A549 (cell line): ENCODE measurements at regions not wholly inside any gene's neighbourhood (a gene's known extent, or its start where the extent isn't known, plus 50 kb on each side); places are given as distances from the start of the nearest gene placed in this dataset.

ENCODE experiments used
- ATAC-seq, 2 experiments: fragments of 200-7000 bp in 1 of 2; fragments of >200 bp in 1 of 2; cut with Nextera tagmentation in 1 of 2; cut with Tn5 transposase in 1 of 2; 3 replicates each; pipeline versions ENCODE4 v1.8.0 to v1.9.1; 2018 to 2020; ENCODE audit warnings: mild to moderate bottlenecking in 1 of 2, moderate library complexity in 1 of 2
- CTCF ChIA-PET: fragments of 300-600 bp; sonication (Branson Sonifier 250); formaldehyde crosslinking; extraction: SDS; loops from one replicate; lab custom pipeline; 2021; ENCODE audit warnings: antibody characterized with exemption, inconsistent platforms; lab: Yijun Ruan, JAX
- POLR2A ChIA-PET: fragments of 350-600 bp; formaldehyde crosslinking; extraction: SDS; loops from one replicate; lab custom pipeline; 2021; ENCODE audit warnings: antibody characterized with exemption, inconsistent platforms; lab: Yijun Ruan, JAX
- DNase-seq, 2 experiments: peaks; one replicate each; pipeline versions ENCODE4 v3.0.0 to v3.0.0-alpha.2; 2011 to 2016; ENCODE audit warnings: low read depth in 1 of 2, low spot score in 1 of 2
- FAIRE-seq: peaks from 2 replicates; lab custom pipeline; 2011; peaks lifted over from hg19 to GRCh38; lab: Jason Lieb, UNC
- H3K27ac ChIP-seq, 2 experiments: fragments of >200 bp; sonication (Bioruptor Twin); formaldehyde crosslinking; 3 replicates each; pipeline ENCODE4 v1.5.1; 2016 to 2017
- H3K4me1 ChIP-seq: fragments of >200 bp; sonication (Bioruptor Twin); formaldehyde crosslinking; 3 replicates; pipeline ENCODE4 v1.6.1; 2016
- H3K4me2 ChIP-seq: fragments of >200 bp; sonication (Bioruptor Twin); formaldehyde crosslinking; 3 replicates; pipeline ENCODE4 v1.6.1; 2016
- H3K4me3 ChIP-seq: fragments of >200 bp; sonication (Bioruptor Twin); formaldehyde crosslinking; 3 replicates; pipeline ENCODE4 v1.5.1; 2016
- H3K9me3 ChIP-seq: fragments of >200 bp; sonication (Bioruptor Twin); formaldehyde crosslinking; 3 replicates; pipeline ENCODE4 v1.6.1; 2016
- CBX2 ChIP-seq: fragments of 200-600 bp; sonication (generic); IDR thresholded peaks from 2 replicates; pipeline ENCODE4 v1.6.1; 2016; ENCODE audit warnings: low read depth, mild to moderate bottlenecking, borderline replicate concordance
- CEBPB ChIP-seq, 2 experiments: fragments of >200 bp in 1 of 2; sonication (Bioruptor Twin) in 1 of 2; formaldehyde crosslinking in 1 of 2; IDR thresholded peaks; 2 replicates each; pipeline ENCODE4 v1.6.1; 2012 to 2016
- E2F6 ChIP-seq: IDR thresholded peaks from 2 replicates; pipeline ENCODE4 v1.6.1; 2012; ENCODE audit warnings: low read depth, borderline replicate concordance
- EHF ChIP-seq: fragments of 250-450 bp; sonication (Bioruptor Pico); IDR thresholded peaks from 2 replicates; pipeline ENCODE4 v1.5.0; 2020; ENCODE audit warnings: mild to moderate bottlenecking
- EP300 ChIP-seq, 2 experiments: fragments of >200 bp; sonication (Bioruptor Twin); formaldehyde crosslinking; IDR thresholded peaks; 2 replicates in 1 of 2; 3 replicates in 1 of 2; pipeline ENCODE4 v1.6.1; 2016 to 2017
- FOXS1 ChIP-seq: fragments of 250-450 bp; sonication (Bioruptor Pico); IDR thresholded peaks from 2 replicates; pipeline ENCODE4 v1.5.0; 2020; ENCODE audit warnings: mild to moderate bottlenecking, moderate library complexity
- HDAC2 ChIP-seq: fragments of 200-600 bp; sonication (generic); IDR thresholded peaks from 2 replicates; pipeline ENCODE4 v1.6.1; 2016
- HES2 ChIP-seq: fragments of >200 bp; sonication (Bioruptor Twin); formaldehyde crosslinking; IDR thresholded peaks from 2 replicates; pipeline ENCODE4 v1.6.1; 2016
- HMGXB4 ChIP-seq: fragments of 250-450 bp; sonication (Bioruptor Pico); IDR thresholded peaks from 2 replicates; pipeline ENCODE4 v1.5.0; 2021; ENCODE audit warnings: mild to moderate bottlenecking, moderate library complexity, borderline replicate concordance
- HOXA7 ChIP-seq: fragments of 250-450 bp; sonication (Bioruptor Pico); IDR thresholded peaks from 2 replicates; pipeline ENCODE4 v1.5.0; 2020; ENCODE audit warnings: mild to moderate bottlenecking, moderate library complexity
- KDM1A ChIP-seq: fragments of 200-600 bp; sonication (generic); IDR thresholded peaks from 2 replicates; pipeline ENCODE4 v1.6.1; 2016; ENCODE audit warnings: low read depth, mild to moderate bottlenecking
- MAZ ChIP-seq: fragments of 150-350 bp; IDR thresholded peaks from 2 replicates; pipeline ENCODE4 v1.6.1; 2014; ENCODE audit warnings: antibody characterized with exemption, low read depth, low read length, borderline replicate concordance
- MYC ChIP-seq: IDR thresholded peaks from 2 replicates; pipeline ENCODE4 v1.6.1; 2012; ENCODE audit warnings: mild to moderate bottlenecking, inconsistent platforms, low read length, improper control_type of control experiment, borderline replicate concordance
- NR3C1 ChIP-seq: fragments of >200 bp; sonication (Bioruptor Twin); formaldehyde crosslinking; IDR thresholded peaks from 3 replicates; pipeline ENCODE4 v1.6.1; 2017
- PBX3 ChIP-seq: IDR thresholded peaks from 2 replicates; pipeline ENCODE4 v1.6.1; 2012
- POLR2AphosphoS2 ChIP-seq: conservative IDR thresholded peaks from 2 replicates; pipeline ENCODE4 v1.6.1; 2012; ENCODE audit warnings: low read length, improper control_type of control experiment, inconsistent platforms
- REST ChIP-seq: fragments of 200-600 bp; sonication (generic); IDR thresholded peaks from 2 replicates; pipeline ENCODE4 v1.6.1; 2016; ENCODE audit warnings: antibody characterized with exemption, mild to moderate bottlenecking, moderate library complexity
- RNF2 ChIP-seq: fragments of 200-600 bp; sonication (generic); IDR thresholded peaks from 2 replicates; pipeline ENCODE4 v1.6.1; 2016; ENCODE audit warnings: low read depth, mild to moderate bottlenecking, antibody characterized with exemption, moderate library complexity, borderline replicate concordance
- TFCP2L1 ChIP-seq: fragments of 250-450 bp; sonication (Bioruptor Pico); IDR thresholded peaks from 2 replicates; pipeline ENCODE4 v1.5.0; 2021; ENCODE audit warnings: mild to moderate bottlenecking
- USF2 ChIP-seq: fragments of 450-650 bp; IDR thresholded peaks from 2 replicates; pipeline ENCODE4 v1.6.1; 2014; ENCODE audit warnings: antibody characterized with exemption
- ZNF302 ChIP-seq: fragments of 250-450 bp; sonication (Bioruptor Pico); IDR thresholded peaks from 2 replicates; pipeline ENCODE4 v1.9.0; 2021; ENCODE audit warnings: inconsistent platforms, mild to moderate bottlenecking, moderate library complexity
- ZSCAN20 ChIP-seq: fragments of 250-450 bp; sonication (Bioruptor Pico); IDR thresholded peaks from 2 replicates; pipeline ENCODE4 v1.8.0; 2022; ENCODE audit warnings: mild to moderate bottlenecking, moderate library complexity
- WGBS: methylation state at CpG from one replicate; pipeline ENCODE4 v1.1.6; 2017; ENCODE audit errors: missing lambda C conversion rate; 5-methylcytosine and 5-hydroxymethylcytosine counted together
- TF ChIP-seq, protein P1 (sequence below): fragments of >200 bp; sonication (Bioruptor Twin); formaldehyde crosslinking; IDR thresholded peaks from 3 replicates; pipeline ENCODE4 v1.6.1; 2016
- TF ChIP-seq, protein P2 (sequence below): fragments of 150-350 bp; IDR thresholded peaks from 2 replicates; pipeline ENCODE4 v1.6.1; 2014; ENCODE audit warnings: low read depth, mild to moderate bottlenecking, low read length

DNA sequence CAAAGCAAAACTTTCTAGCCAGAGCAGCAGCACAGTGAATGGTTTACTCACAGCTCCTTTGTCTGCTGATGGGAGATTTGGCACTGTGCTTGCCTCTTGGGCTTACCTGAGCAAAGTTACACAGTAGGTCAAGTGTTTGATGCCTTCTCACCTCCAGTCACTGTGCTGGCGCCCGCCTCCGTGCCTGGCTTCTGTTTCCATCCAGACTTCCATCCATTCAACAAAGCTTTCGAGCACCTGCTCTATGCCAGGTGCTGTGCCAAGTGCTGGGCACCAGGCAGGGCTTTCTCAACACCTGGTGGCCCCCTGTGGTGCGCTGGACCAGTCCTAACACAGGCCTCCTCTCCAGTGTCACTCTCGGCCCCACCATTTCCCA lies 199.2 kb upstream of the EEA1 start:
- Histone ChIP-seq H3K9me3 (no peaks in the 10 kb centered on the region), H3K4me3 (no peak overlapping the region), H3K4me1 (peaks cover 8% of the 10 kb centered on the region; the same call in 2 of the 3 replicates), H3K27ac (no peak overlapping the region; a peak in 1 of 6 replicates), H3K4me2 (no peak overlapping the region)
- TF ChIP-seq RNF2 (no peak), HDAC2 (no peak), E2F6 (no peak), POLR2AphosphoS2 (no peak), REST (no peak), CBX2 (no peak), EHF (CRISPR knock-in tag) (no peak), MYC (no peak), USF2 (no peak), HOXA7 (no peak), NR3C1 (no peak), EP300 (IDR thresholded peaks at IDR 0.05) (no peak)
- FAIRE-seq, result no peak
- ATAC-seq, result no peak
- no peak for DNase-seq
- ChIA-PET CTCF (interaction anchor here (1.1 kb wide), 1 partner anchor 15 kb away, joined by 6 read pairs; no protein-coding TSS in a partner anchor), POLR2A (no interaction called here)
- WGBS, result 65% methylated on average over 6 of the region's 6 CpGs

- no peak for FAIRE-seq
- no peak for TF ChIP-seq MAZ
- no peak for TF ChIP-seq HMGXB4 (CRISPR knock-in tag)
- TF ChIP-seq KDM1A, result no peak
- TF ChIP-seq TFCP2L1 (CRISPR knock-in tag), result no peak
- no peak for TF ChIP-seq POLR2AphosphoS2
- TF ChIP-seq ZNF302 (CRISPR knock-in tag), result no peak
- TF ChIP-seq USF2, result no peak
- TF ChIP-seq ZSCAN20 (CRISPR knock-in tag), result no peak
- TF ChIP-seq HES2, result no peak
- TF ChIP-seq PBX3, result no peak
- TF ChIP-seq, protein P1, sequence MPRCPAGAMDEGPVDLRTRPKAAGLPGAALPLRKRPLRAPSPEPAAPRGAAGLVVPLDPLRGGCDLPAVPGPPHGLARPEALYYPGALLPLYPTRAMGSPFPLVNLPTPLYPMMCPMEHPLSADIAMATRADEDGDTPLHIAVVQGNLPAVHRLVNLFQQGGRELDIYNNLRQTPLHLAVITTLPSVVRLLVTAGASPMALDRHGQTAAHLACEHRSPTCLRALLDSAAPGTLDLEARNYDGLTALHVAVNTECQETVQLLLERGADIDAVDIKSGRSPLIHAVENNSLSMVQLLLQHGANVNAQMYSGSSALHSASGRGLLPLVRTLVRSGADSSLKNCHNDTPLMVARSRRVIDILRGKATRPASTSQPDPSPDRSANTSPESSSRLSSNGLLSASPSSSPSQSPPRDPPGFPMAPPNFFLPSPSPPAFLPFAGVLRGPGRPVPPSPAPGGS, result no peak
- no peak for TF ChIP-seq CEBPB (IDR thresholded peaks at IDR 0.05)
- TF ChIP-seq FOXS1, result no peak
- TF ChIP-seq, protein P2, sequence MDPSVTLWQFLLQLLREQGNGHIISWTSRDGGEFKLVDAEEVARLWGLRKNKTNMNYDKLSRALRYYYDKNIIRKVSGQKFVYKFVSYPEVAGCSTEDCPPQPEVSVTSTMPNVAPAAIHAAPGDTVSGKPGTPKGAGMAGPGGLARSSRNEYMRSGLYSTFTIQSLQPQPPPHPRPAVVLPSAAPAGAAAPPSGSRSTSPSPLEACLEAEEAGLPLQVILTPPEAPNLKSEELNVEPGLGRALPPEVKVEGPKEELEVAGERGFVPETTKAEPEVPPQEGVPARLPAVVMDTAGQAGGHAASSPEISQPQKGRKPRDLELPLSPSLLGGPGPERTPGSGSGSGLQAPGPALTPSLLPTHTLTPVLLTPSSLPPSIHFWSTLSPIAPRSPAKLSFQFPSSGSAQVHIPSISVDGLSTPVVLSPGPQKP, result no peak
Observed at GRCh38 chr12:93130366-93131054, 201.4 kb upstream of the EEA1 start.

More at GRCh38 chr12:93130366-93131054, 201.4 kb upstream of the EEA1 start:
- WGBS, result 62% methylated on average over 4 of the region's 4 CpGs
- CTCF ChIA-PET, result no interaction called here
- Histone ChIP-seq H3K4me2 (no peak overlapping the region), H3K4me3 (no peak overlapping the region), H3K9me3 (no peaks in the 10 kb centered on the region), H3K4me1 (peaks cover 15% of the 10 kb centered on the region; the same call in 2 of the 3 replicates), H3K27ac (no peak overlapping the region)
- DNase-seq (no peak), ATAC-seq (no peak)
- POLR2A ChIA-PET, result no interaction called here
